H1 (cell line): ENCODE measurements at regions not wholly inside any gene's neighbourhood (a gene's known extent, or its start where the extent isn't known, plus 50 kb on each side); places are given as distances from the start of the nearest gene placed in this dataset.

ENCODE experiments used
- CTCF ChIA-PET: fragments of 300-600 bp; sonication (Branson Sonifier 250); formaldehyde crosslinking; loops from one replicate; lab custom pipeline; 2021; ENCODE audit not compliant: partially characterized antibody; lab: Charles Lee
- POLR2A ChIA-PET: fragments of 300-600 bp; sonication (Branson Sonifier 250); formaldehyde crosslinking; loops from one replicate; lab custom pipeline; 2021; ENCODE audit warnings: inconsistent platforms; ENCODE audit not compliant: partially characterized antibody; lab: Charles Lee
- DNase-seq, 2 experiments: peaks; one replicate each; pipeline versions ENCODE4 v3.0.0 to v3.0.0-alpha.2; 2010 to 2022; ENCODE audit warnings: low spot score in 2 of 2, low read depth in 1 of 2, mixed read lengths in 1 of 2
- FAIRE-seq: peaks from 2 replicates; lab custom pipeline; 2011; peaks lifted over from hg19 to GRCh38; lab: Jason Lieb, UNC
- H2AFZ ChIP-seq: 2 replicates; pipeline ENCODE4 v1.8.1; 2012; ENCODE audit warnings: low read length, inconsistent platforms
- H2AK5ac ChIP-seq: 2 replicates; pipeline ENCODE4 v1.6.1; 2013; ENCODE audit warnings: low read depth, low read length
- H2BK120ac ChIP-seq: replicated peaks from 2 replicates; pipeline ENCODE3; 2013; ENCODE audit warnings: low read depth, low read length, inconsistent platforms
- H2BK12ac ChIP-seq: 2 replicates; pipeline ENCODE4 v1.6.1; 2013; ENCODE audit warnings: low read depth, low read length
- H2BK15ac ChIP-seq: 2 replicates; pipeline ENCODE4 v1.6.1; 2013; ENCODE audit warnings: low read length
- H2BK20ac ChIP-seq: 2 replicates; pipeline ENCODE4 v1.6.1; 2013; ENCODE audit warnings: low read length
- H2BK5ac ChIP-seq: 2 replicates; pipeline ENCODE4 v1.6.1; 2013; ENCODE audit warnings: low read depth, low read length
- H3K14ac ChIP-seq: 2 replicates; pipeline ENCODE4 v1.6.1; 2013; ENCODE audit warnings: inconsistent platforms; ENCODE audit not compliant: insufficient read length
- H3K18ac ChIP-seq: 2 replicates; pipeline ENCODE4 v1.6.1; 2013; ENCODE audit warnings: low read length; ENCODE audit errors: extremely low read depth
- H3K23ac ChIP-seq: 2 replicates; pipeline ENCODE4 v1.6.1; 2013; ENCODE audit warnings: inconsistent platforms; ENCODE audit not compliant: insufficient read length
- H3K23me2 ChIP-seq: 2 replicates; pipeline ENCODE4 v1.6.1; 2013; ENCODE audit warnings: low read depth, low read length
- H3K27ac ChIP-seq: 2 replicates; pipeline ENCODE4 v1.6.1; 2011; ENCODE audit warnings: low read depth, low read length, inconsistent platforms
- H3K27me3 ChIP-seq, 4 experiments: replicated peaks in 1 of 4; 1 replicate in 1 of 4; 2 replicates in 3 of 4; pipeline versions ENCODE4 v1.6.1 to v1.8.1; 2011 to 2013; ENCODE audit warnings: low read length in 3 of 4, mild to moderate bottlenecking in 3 of 4, inconsistent platforms in 2 of 4, mixed read lengths in 2 of 4, moderate library complexity in 1 of 4; ENCODE audit not compliant: control insufficient read depth in 3 of 4, insufficient read depth in 3 of 4; ENCODE audit errors: extremely low read depth in 1 of 4
- H3K36me3 ChIP-seq, 4 experiments: 2 replicates each; pipeline versions ENCODE4 v1.6.1 to v1.8.1; 2011 to 2013; ENCODE audit warnings: mild to moderate bottlenecking in 4 of 4, low read length in 3 of 4, moderate library complexity in 2 of 4, control low read depth in 1 of 4, inconsistent platforms in 1 of 4; ENCODE audit not compliant: insufficient read depth in 4 of 4, control insufficient read depth in 2 of 4
- H3K4ac ChIP-seq: replicated peaks from 2 replicates; pipeline ENCODE3; 2013; ENCODE audit warnings: low read length, low read depth, mixed read lengths, inconsistent platforms; ENCODE audit not compliant: insufficient read length
- H3K4me1 ChIP-seq, 4 experiments: replicated peaks in 1 of 4; 1 replicate in 1 of 4; 2 replicates in 3 of 4; pipeline versions ENCODE4 v1.6.1 to v1.8.1; 2011 to 2013; ENCODE audit warnings: low read length in 3 of 4, inconsistent platforms in 2 of 4, mixed read lengths in 1 of 4; ENCODE audit not compliant: insufficient read depth in 4 of 4, control insufficient read depth in 3 of 4
- H3K4me2 ChIP-seq, 2 experiments: 2 replicates each; pipeline versions ENCODE4 v1.6.1 to v1.8.1; 2011 to 2013; ENCODE audit warnings: low read depth in 2 of 2, low read length in 2 of 2, control low read depth in 1 of 2, inconsistent platforms in 1 of 2, mild to moderate bottlenecking in 1 of 2; ENCODE audit not compliant: insufficient read depth in 1 of 2
- H3K4me3 ChIP-seq, 4 experiments: fragments of 200-600, 300-600 bp in 1 of 4; sonication (generic), shearing (Covaris generic), sonication (Bioruptor Twin) in 1 of 4; 2 replicates each; pipeline versions ENCODE4 v1.5.1 to v1.8.1; 2011 to 2016; ENCODE audit warnings: low read length in 4 of 4, low read depth in 3 of 4, control low read depth in 2 of 4, inconsistent platforms in 2 of 4, mild to moderate bottlenecking in 2 of 4, mixed read lengths in 1 of 4, moderate library complexity in 1 of 4; ENCODE audit not compliant: insufficient read depth in 2 of 4; ENCODE audit errors: extremely low read depth in 1 of 4
- H3K56ac ChIP-seq: replicated peaks from 2 replicates; pipeline ENCODE3; 2013; ENCODE audit warnings: low read depth, mild to moderate bottlenecking, mixed read lengths, low read length, inconsistent platforms; ENCODE audit not compliant: insufficient read length
- H3K79me1 ChIP-seq: 2 replicates; pipeline ENCODE4 v1.6.1; 2013; ENCODE audit warnings: low read depth, low read length, control low read depth
- H3K79me2 ChIP-seq, 2 experiments: 2 replicates each; pipeline versions ENCODE4 v1.6.1 to v1.8.1; 2012 to 2013; ENCODE audit warnings: low read length in 2 of 2, mild to moderate bottlenecking in 2 of 2, inconsistent platforms in 1 of 2; ENCODE audit not compliant: insufficient read depth in 2 of 2, control insufficient read depth in 1 of 2
- H3K9ac ChIP-seq, 4 experiments: replicated peaks in 1 of 4; 1 replicate in 1 of 4; 2 replicates in 3 of 4; pipeline versions ENCODE4 v1.6.1 to v1.8.1; 2011 to 2013; ENCODE audit warnings: low read depth in 3 of 4, low read length in 3 of 4, control low read depth in 2 of 4, mild to moderate bottlenecking in 2 of 4, moderate library complexity in 2 of 4, inconsistent platforms in 1 of 4; ENCODE audit errors: extremely low read depth in 1 of 4
- H3K9me3 ChIP-seq, 2 experiments: 2 replicates each; pipeline versions ENCODE4 v1.6.1 to v1.8.1; 2012 to 2013; ENCODE audit warnings: mild to moderate bottlenecking in 2 of 2, moderate library complexity in 2 of 2, control low read depth in 1 of 2, inconsistent platforms in 1 of 2, low read depth in 1 of 2, low read length in 1 of 2, mixed read lengths in 1 of 2; ENCODE audit not compliant: insufficient read depth in 2 of 2
- H4K20me1 ChIP-seq, 2 experiments: replicated peaks in 1 of 2; 2 replicates each; pipeline versions ENCODE3 to v1.8.1; 2011 to 2013; ENCODE audit warnings: inconsistent platforms in 2 of 2, low read length in 2 of 2, mild to moderate bottlenecking in 1 of 2; ENCODE audit not compliant: insufficient read depth in 2 of 2, control insufficient read depth in 1 of 2
- H4K5ac ChIP-seq: 2 replicates; pipeline ENCODE4 v1.6.1; 2013; ENCODE audit warnings: low read length, low read depth, mixed read lengths, inconsistent platforms; ENCODE audit not compliant: insufficient read length
- H4K8ac ChIP-seq: 2 replicates; pipeline ENCODE4 v1.8.0; 2013; ENCODE audit warnings: mild to moderate bottlenecking, moderate library complexity, low read length, inconsistent platforms; ENCODE audit not compliant: insufficient read depth; ENCODE audit errors: extremely low read depth
- H4K91ac ChIP-seq: replicated peaks from 2 replicates; pipeline ENCODE3; 2013; ENCODE audit warnings: low read length, mixed read lengths, inconsistent platforms; ENCODE audit not compliant: insufficient read length
- ATF3 ChIP-seq: IDR thresholded peaks from 2 replicates; pipeline ENCODE4 v1.6.1; 2011; ENCODE audit warnings: low read depth, mild to moderate bottlenecking, low read length; ENCODE audit not compliant: insufficient read depth
- BACH1 ChIP-seq: IDR thresholded peaks from 2 replicates; pipeline ENCODE4 v1.6.1; 2012; ENCODE audit warnings: low read length, improper control_type of control experiment
- SP2 ChIP-seq: IDR thresholded peaks from 2 replicates; pipeline ENCODE4 v1.6.1; 2012; ENCODE audit warnings: mild to moderate bottlenecking, low read length, inconsistent platforms
- ZNF274 ChIP-seq: IDR thresholded peaks from 2 replicates; pipeline ENCODE4 v1.7.0; 2012; ENCODE audit warnings: low read length, borderline replicate concordance; ENCODE audit errors: extremely low read depth
- WGBS, 2 experiments: shearing (Covaris generic) in 1 of 2; methylation state at CpG; one replicate each; pipeline versions ENCODE4 v1.1.6 to v1.1.7; 2013 to 2015; ENCODE audit warnings: low lambda C conversion rate in 2 of 2, mixed read lengths in 2 of 2, inconsistent platforms in 1 of 2, low coverage in 1 of 2, missing lambda C conversion rate in 1 of 2; ENCODE audit not compliant: insufficient replicate concordance in 2 of 2, insufficient coverage in 1 of 2, insufficient read length in 1 of 2; ENCODE audit errors: extremely low coverage in 1 of 2, missing lambda C conversion rate in 1 of 2; 5-methylcytosine and 5-hydroxymethylcytosine counted together

- H3K4ac ChIP-seq: no peak overlapping the region
- CTCF ChIA-PET: no interaction called here
- TF ChIP-seq SP2 (no peak), ATF3 (no peak), BACH1 (no peak), ZNF274 (no peak)
- TF ChIP-seq, all 59 proteins: peak for 0
- Histone ChIP-seq H3K9ac (no peak overlapping the region), H2BK5ac (no peak overlapping the region), H3K27ac (no peak overlapping the region), H4K20me1 (no peaks in the 10 kb centered on the region), H3K79me1 (no peaks in the 10 kb centered on the region), H2BK12ac (no peak overlapping the region), H4K8ac (no peak overlapping the region), H2BK120ac (no peak overlapping the region), H3K4me1 (no peaks in the 10 kb centered on the region), H3K27me3 (no peaks in the 10 kb centered on the region), H2AK5ac (no peak overlapping the region), H3K18ac (no peak overlapping the region), H3K56ac (no peak overlapping the region), H3K4me2 (no peak overlapping the region), H3K4me3 (no peak overlapping the region), H2BK20ac (no peak overlapping the region), H3K36me3 (no peaks in the 10 kb centered on the region), H3K14ac (no peak overlapping the region), H3K79me2 (no peaks in the 10 kb centered on the region), H3K23me2 (no peaks in the 10 kb centered on the region), H2AFZ (no peak overlapping the region), H4K5ac (no peak overlapping the region), H3K9me3 (no peaks in the 10 kb centered on the region), H3K23ac (no peak overlapping the region), H2BK15ac (no peak overlapping the region), H4K91ac (no peak overlapping the region)
- FAIRE-seq: no peak
- no peak for DNase-seq
- POLR2A ChIA-PET: no interaction called here
- WGBS, 2 experiments: 100% methylated on average over 1 of the region's 1 CpG; no CpG with 5 or more reads in 1 of the 2 experiments
Measured at GRCh38 chr1:105386489-105386888, 1636.8 kb downstream of the AMY1C start.
